ENCODE measurements at regions not wholly inside any gene's neighbourhood (a gene's known extent, or its start where the extent isn't known, plus 50 kb on each side); places are given as distances from the start of the nearest gene placed in this dataset.

DNA sequence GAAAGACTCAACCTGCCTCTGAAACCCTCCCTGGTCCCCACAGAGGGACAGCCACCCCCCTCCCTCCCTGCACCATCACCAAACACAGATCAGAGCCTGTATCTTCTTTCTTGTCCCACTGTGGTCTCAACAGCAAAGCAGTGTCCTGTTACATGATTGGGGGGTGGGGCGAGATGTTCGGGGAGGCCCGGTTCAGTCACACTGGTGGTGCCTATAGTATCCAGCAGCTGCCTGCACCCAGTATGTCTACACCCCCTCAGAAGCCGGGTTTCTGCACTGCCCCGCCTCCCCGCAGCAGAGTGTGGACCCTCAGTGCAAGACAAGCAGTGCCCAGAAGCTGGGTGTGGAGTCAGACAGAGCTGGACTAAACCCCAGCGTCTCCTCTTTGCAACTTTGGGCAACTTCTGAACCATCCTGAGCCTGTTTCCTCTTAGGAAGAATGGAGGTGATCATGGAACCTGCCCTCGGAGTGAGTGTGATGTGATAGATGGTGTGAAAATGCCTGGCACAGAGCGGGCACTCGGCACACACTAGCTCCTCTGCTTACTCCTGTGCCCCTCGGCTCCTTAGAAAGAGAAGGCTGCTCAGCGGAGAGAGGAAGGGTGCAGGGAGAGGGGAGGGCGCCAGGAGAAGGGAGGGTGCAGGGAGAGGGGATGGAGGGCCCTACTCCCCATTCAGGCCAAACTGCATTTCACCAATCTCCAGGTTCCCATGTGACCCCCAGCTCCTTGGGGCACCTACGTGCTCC lies 84.0 kb upstream of the TNRC6C start:
- TF ChIP-seq, protein P1, sequence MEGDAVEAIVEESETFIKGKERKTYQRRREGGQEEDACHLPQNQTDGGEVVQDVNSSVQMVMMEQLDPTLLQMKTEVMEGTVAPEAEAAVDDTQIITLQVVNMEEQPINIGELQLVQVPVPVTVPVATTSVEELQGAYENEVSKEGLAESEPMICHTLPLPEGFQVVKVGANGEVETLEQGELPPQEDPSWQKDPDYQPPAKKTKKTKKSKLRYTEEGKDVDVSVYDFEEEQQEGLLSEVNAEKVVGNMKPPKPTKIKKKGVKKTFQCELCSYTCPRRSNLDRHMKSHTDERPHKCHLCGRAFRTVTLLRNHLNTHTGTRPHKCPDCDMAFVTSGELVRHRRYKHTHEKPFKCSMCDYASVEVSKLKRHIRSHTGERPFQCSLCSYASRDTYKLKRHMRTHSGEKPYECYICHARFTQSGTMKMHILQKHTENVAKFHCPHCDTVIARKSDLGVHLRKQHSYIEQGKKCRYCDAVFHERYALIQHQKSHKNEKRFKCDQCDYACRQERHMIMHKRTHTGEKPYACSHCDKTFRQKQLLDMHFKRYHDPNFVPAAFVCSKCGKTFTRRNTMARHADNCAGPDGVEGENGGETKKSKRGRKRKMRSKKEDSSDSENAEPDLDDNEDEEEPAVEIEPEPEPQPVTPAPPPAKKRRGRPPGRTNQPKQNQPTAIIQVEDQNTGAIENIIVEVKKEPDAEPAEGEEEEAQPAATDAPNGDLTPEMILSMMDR (IDR thresholded peaks at IDR 0.05) = no peak
- TF ChIP-seq POLR2A (IDR thresholded peaks at IDR 0.05) = no peak

Measured in stomach (tissue), 4 donors.